ENCODE measurements at regions not wholly inside any gene's neighbourhood (a gene's known extent, or its start where the extent isn't known, plus 50 kb on each side); places are given as distances from the start of the nearest gene placed in this dataset.
"Not testable (repeated sequence)": the region's sequence is repeated elsewhere in the genome, so short reads cannot be mapped to it uniquely, and the experiment has no call there.

GRCh38 chr7:65651826-65652592, 220.9 kb upstream of the VKORC1L1 start:
- not testable (repeated sequence) for TF ChIP-seq USF2 (IDR thresholded peaks at IDR 0.05; ENCODE audit: low read depth, low read length); CTCF (conservative IDR thresholded peaks at IDR 0.05; ENCODE audit: low read depth, low read length); SMC3 (IDR thresholded peaks at IDR 0.05; ENCODE audit: low read depth, low read length); MXI1 (IDR thresholded peaks at IDR 0.05; ENCODE audit: borderline replicate concordance, low read depth, low read length)

Data from IMR-90 (cell line).